GM23248 (cell line): ENCODE measurements at regions not wholly inside any gene's neighbourhood (a gene's known extent, or its start where the extent isn't known, plus 50 kb on each side); places are given as distances from the start of the nearest gene placed in this dataset.
"Not testable (repeated sequence)": the region's sequence is repeated elsewhere in the genome, so short reads cannot be mapped to it uniquely, and the experiment has no call there.

ENCODE experiments used
- DNase-seq: peaks from one replicate; pipeline ENCODE4 v3.0.0-alpha.2; 2015
- H2AFZ ChIP-seq: fragments of 200-600 bp; sonication (generic); 2 replicates; pipeline ENCODE4 v1.6.1; 2016; ENCODE audit warnings: antibody characterized with exemption
- H3F3A ChIP-seq: fragments of 200-600 bp; sonication (generic); 2 replicates; pipeline ENCODE4 v1.6.1; 2016; ENCODE audit warnings: mild to moderate bottlenecking, antibody characterized with exemption, mixed run types; ENCODE audit not compliant: insufficient read depth
- H3K27ac ChIP-seq: fragments of 200-600 bp; sonication (generic); 2 replicates; pipeline ENCODE4 v1.5.1; 2016; ENCODE audit warnings: mild to moderate bottlenecking
- H3K27me3 ChIP-seq: fragments of 200-600 bp; sonication (generic); replicated peaks from 2 replicates; pipeline ENCODE4 v1.6.1; 2016; ENCODE audit warnings: mild to moderate bottlenecking; ENCODE audit not compliant: insufficient read depth
- H3K36me3 ChIP-seq: fragments of 200-600 bp; sonication (generic); 2 replicates; pipeline ENCODE4 v1.6.1; 2016; ENCODE audit warnings: low read depth, mild to moderate bottlenecking
- H3K4me1 ChIP-seq: fragments of 200-600 bp; sonication (generic); 2 replicates; pipeline ENCODE4 v1.6.1; 2016; ENCODE audit warnings: mild to moderate bottlenecking; ENCODE audit not compliant: insufficient read depth
- H3K4me2 ChIP-seq: fragments of 200-600 bp; sonication (generic); one replicate; pipeline ENCODE4 v1.6.1; 2016; ENCODE audit warnings: mild to moderate bottlenecking; ENCODE audit not compliant: unreplicated experiment
- H3K4me3 ChIP-seq: fragments of 200-600 bp; sonication (generic); 2 replicates; pipeline ENCODE4 v1.5.1; 2016; ENCODE audit warnings: mild to moderate bottlenecking
- H3K79me2 ChIP-seq: fragments of 200-600 bp; sonication (generic); 2 replicates; pipeline ENCODE4 v1.6.1; 2016; ENCODE audit warnings: mild to moderate bottlenecking; ENCODE audit not compliant: insufficient read depth
- H3K9ac ChIP-seq: fragments of 200-600 bp; sonication (generic); 2 replicates; pipeline ENCODE4 v1.6.1; 2016; ENCODE audit warnings: mild to moderate bottlenecking
- H3K9me2 ChIP-seq: fragments of 200-600 bp; sonication (generic); 2 replicates; pipeline ENCODE4 v1.6.1; 2016; ENCODE audit warnings: mixed run types, mild to moderate bottlenecking, moderate library complexity; ENCODE audit not compliant: insufficient read depth
- H3K9me3 ChIP-seq: fragments of 200-600 bp; sonication (generic); one replicate; pipeline ENCODE4 v1.6.1; 2017; ENCODE audit warnings: low read depth
- H4K20me1 ChIP-seq: fragments of 200-600 bp; sonication (generic); 2 replicates; pipeline ENCODE4 v1.6.0; 2016; ENCODE audit not compliant: insufficient read depth
- WGBS, 2 experiments: methylation state at CpG; one replicate each; pipeline ENCODE4 v1.1.6; 2015 to 2017; ENCODE audit warnings: low lambda C conversion rate in 2 of 2, low coverage in 1 of 2; ENCODE audit errors: missing lambda C conversion rate in 2 of 2; 5-methylcytosine and 5-hydroxymethylcytosine counted together
- in situ Hi-C: fragments of 300-500 bp; cut with MboI; formaldehyde crosslinking; loops from 2 replicates; pipeline ENCODE4 v1.15.0; 2020

DNA sequence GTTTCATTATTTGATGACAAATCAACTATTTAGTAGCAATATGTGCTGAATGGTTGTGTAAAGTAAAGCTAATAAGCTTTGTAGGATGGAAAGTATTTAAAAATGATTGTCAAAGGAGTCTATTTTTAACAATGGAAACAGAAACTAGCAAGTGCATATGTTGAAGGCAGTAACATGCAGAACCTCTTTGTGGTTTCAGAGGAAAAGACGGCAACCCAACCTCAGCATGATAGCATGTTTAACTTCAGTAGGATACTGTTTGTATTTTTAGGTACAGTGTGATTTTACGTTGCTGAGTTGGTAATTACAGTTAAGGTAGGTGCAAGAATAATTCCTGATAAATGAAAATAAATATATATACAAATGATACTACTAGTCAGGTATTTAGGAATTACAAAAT lies 545.4 kb downstream of the CDY1 start:
- H3F3A ChIP-seq, H2AFZ ChIP-seq, H3K4me1 ChIP-seq, H3K27me3 ChIP-seq, H3K9me2 ChIP-seq, H4K20me1 ChIP-seq, H3K9ac ChIP-seq, H3K4me2 ChIP-seq, H3K27ac ChIP-seq, DNase-seq, H3K36me3 ChIP-seq, H3K9me3 ChIP-seq, H3K79me2 ChIP-seq, H3K4me3 ChIP-seq, in situ Hi-C loops: not testable (repeated sequence)
- WGBS, 2 experiments = no CpG with 5 or more reads among the region's 2 CpGs

DNA sequence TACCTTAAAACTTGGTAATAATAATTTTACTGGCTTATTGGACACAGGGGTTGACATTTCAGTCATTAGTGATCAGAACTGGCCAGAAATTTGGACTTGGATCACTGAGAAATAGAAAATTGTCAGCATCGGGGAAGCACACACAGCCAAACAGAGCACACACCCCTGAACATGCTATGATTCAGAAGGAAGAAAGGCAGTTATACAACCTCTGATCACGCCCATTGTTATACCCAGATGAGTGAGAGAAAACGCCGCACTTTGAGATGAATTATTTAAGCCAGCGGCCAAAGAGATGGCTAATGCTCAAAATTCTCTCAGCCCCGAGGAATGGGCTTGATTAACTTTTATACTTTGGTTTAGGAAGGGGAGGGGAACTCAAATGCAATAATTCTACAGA lies 557.4 kb downstream of the CDY1 start:
- H3K9ac ChIP-seq, H3K4me3 ChIP-seq, H2AFZ ChIP-seq, DNase-seq, H3K9me2 ChIP-seq, H4K20me1 ChIP-seq, H3F3A ChIP-seq, H3K27ac ChIP-seq, in situ Hi-C loops, H3K79me2 ChIP-seq, H3K27me3 ChIP-seq, H3K36me3 ChIP-seq, H3K9me3 ChIP-seq, H3K4me1 ChIP-seq, H3K4me2 ChIP-seq: not testable (repeated sequence)
- no CpG with 5 or more reads among the region's 6 CpGs for WGBS, 2 experiments

DNA sequence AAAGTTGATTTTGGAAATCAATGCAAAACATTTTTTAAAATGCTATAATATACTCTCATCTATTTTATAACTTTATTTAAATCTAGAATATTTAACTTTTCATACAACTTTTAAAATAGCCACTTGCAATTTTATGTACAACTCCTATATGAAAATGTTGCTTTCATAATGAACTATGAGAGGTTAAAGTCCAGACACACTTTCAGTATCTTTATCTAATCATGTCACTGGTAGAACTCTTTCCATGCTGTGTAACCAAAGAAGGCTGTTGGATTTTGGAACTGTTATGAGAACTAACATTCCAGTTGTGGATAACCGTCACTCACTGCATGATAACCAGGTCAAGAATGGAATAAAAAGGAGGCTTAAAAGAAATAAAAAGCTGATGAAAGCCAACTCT lies 603.1 kb downstream of the CDY1 start:
- no CpG with 5 or more reads among the region's 1 CpG for WGBS, 2 experiments
- DNase-seq, H3K27me3 ChIP-seq, H4K20me1 ChIP-seq, H3K27ac ChIP-seq, H3F3A ChIP-seq, H2AFZ ChIP-seq, in situ Hi-C loops, H3K79me2 ChIP-seq, H3K4me2 ChIP-seq, H3K9me2 ChIP-seq, H3K36me3 ChIP-seq, H3K4me3 ChIP-seq, H3K9ac ChIP-seq, H3K4me1 ChIP-seq, H3K9me3 ChIP-seq: not testable (repeated sequence)

DNA sequence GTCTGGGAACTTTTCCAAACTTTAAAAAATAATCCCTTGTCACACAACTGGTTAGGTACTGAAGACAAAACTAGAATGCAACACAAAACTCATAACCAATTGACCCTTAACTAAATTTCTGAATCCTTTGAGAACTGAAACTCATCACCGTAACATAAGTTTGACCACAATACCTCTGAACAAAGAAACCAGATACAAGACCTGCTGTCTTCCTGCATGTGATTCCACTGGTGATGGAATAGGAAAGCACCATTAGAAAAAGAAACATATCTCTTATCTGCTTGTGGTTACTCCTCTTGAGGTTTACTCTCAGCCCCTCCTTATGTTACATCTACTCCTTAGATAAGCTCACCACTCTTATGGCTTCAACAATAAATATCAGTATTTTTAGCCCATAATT lies 603.6 kb downstream of the CDY1 start:
- WGBS, 2 experiments = no CpG with 5 or more reads among the region's 1 CpG
- H2AFZ ChIP-seq, H3K36me3 ChIP-seq, H3K27me3 ChIP-seq, H3K9ac ChIP-seq, H3F3A ChIP-seq, DNase-seq, H3K4me1 ChIP-seq, H3K4me2 ChIP-seq, H3K4me3 ChIP-seq, H3K9me2 ChIP-seq, H3K9me3 ChIP-seq, in situ Hi-C loops, H3K27ac ChIP-seq, H4K20me1 ChIP-seq, H3K79me2 ChIP-seq: not testable (repeated sequence)

DNA sequence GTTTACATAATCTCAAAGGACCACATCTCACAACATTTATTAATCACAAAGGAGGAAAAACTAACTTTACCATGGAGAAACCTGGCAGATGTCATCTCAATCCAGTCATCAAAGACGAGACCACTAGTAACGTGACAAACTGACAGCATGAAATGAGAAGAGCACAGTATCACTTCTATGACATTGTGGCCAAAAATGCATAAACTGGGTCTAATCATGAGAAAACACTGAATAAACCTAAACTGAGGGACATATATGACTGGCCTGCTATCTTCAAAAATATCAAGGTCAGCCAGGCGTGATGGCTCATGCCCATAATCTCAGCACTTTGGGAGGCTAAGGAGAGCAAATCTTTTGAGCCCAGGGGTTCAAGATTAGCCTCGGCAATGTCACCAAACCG lies 619.0 kb downstream of the CDY1 start:
- H3F3A ChIP-seq, H3K9me2 ChIP-seq, H2AFZ ChIP-seq, H4K20me1 ChIP-seq, in situ Hi-C loops, H3K4me3 ChIP-seq, H3K79me2 ChIP-seq, H3K27me3 ChIP-seq, H3K4me2 ChIP-seq, H3K36me3 ChIP-seq, H3K27ac ChIP-seq, H3K4me1 ChIP-seq, H3K9ac ChIP-seq, DNase-seq, H3K9me3 ChIP-seq: not testable (repeated sequence)
- no CpG with 5 or more reads among the region's 5 CpGs for WGBS, 2 experiments

DNA sequence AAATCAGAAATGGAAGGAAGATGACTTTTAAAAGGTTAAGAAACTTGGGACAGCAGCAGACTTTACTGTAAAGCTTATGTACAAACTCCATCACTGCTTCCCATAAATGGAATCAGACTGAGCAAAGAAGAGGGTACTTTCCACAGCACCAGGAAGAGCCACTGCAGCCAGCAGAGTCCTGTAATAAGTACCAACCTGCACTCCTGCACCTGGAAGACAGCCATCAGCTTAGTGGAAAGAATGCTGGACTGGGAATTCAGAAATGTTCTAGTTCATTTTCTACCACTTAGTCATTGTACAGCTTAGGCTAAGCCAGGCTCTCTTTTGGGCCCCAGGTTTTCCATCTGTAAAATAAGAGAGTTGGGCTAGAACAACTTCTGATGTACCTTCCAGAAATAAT lies 632.3 kb downstream of the CDY1 start:
- DNase-seq, H4K20me1 ChIP-seq, H3K4me1 ChIP-seq, H3K4me3 ChIP-seq, H3K27ac ChIP-seq, H3K9me3 ChIP-seq, H3K27me3 ChIP-seq, H3F3A ChIP-seq, in situ Hi-C loops, H3K9me2 ChIP-seq, H3K9ac ChIP-seq, H3K36me3 ChIP-seq, H2AFZ ChIP-seq, H3K79me2 ChIP-seq, H3K4me2 ChIP-seq: not testable (repeated sequence)

DNA sequence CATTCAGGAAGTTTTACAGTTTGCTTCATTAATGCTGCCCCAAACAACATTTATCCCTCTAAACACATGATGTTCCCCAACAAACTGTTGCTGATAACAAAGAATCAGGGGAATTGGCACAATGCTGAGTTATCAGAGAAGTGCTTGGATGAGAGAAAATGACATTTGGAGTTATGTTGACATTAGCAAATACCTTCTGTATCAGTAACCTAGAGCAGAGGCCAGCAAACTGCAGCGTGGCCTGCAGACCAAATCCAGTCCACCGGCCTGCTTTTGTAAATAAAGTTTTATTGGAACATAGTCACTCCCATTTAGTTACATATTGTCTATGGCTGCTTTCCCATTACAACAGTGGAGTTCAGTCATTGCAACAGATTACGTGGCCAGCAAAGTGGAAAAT lies 643.5 kb downstream of the CDY1 start:
- DNase-seq, H3K36me3 ChIP-seq, H4K20me1 ChIP-seq, H3K27me3 ChIP-seq, H3K27ac ChIP-seq, H2AFZ ChIP-seq, H3K79me2 ChIP-seq, H3K9me2 ChIP-seq, H3K4me1 ChIP-seq, H3F3A ChIP-seq, H3K4me2 ChIP-seq, H3K9ac ChIP-seq, H3K4me3 ChIP-seq, H3K9me3 ChIP-seq, in situ Hi-C loops: not testable (repeated sequence)
- no CpG with 5 or more reads among the region's 3 CpGs for WGBS, 2 experiments

DNA sequence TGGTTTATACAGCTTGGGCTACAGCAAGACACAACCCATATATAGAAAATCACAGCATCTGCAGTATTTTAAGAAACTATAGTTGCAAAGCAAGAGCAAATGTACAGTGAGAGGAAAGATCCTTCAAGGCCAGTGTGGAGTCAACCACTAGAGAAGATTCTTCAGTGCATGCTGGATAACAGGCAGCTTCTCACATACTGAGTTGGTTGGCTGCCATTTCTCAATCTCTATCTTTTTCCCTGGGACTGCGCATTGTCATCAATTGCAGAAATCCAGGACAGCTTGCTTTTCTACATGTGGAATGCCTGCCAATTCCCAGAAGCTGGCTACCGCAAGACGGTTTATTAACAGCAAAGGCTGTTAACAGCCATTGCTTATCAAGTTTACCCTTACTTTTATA lies 646.5 kb downstream of the CDY1 start:
- H3K79me2 ChIP-seq, H3K4me3 ChIP-seq, H3K9me3 ChIP-seq, H2AFZ ChIP-seq, DNase-seq, H3K9ac ChIP-seq, H4K20me1 ChIP-seq, H3K27ac ChIP-seq, H3F3A ChIP-seq, in situ Hi-C loops, H3K9me2 ChIP-seq, H3K27me3 ChIP-seq, H3K36me3 ChIP-seq, H3K4me2 ChIP-seq, H3K4me1 ChIP-seq: not testable (repeated sequence)
- WGBS, 2 experiments = no CpG with 5 or more reads among the region's 3 CpGs
